ENCODE measurements at regions not wholly inside any gene's neighbourhood (a gene's known extent, or its start where the extent isn't known, plus 50 kb on each side); places are given as distances from the start of the nearest gene placed in this dataset.
"Not testable (repeated sequence)": the region's sequence is repeated elsewhere in the genome, so short reads cannot be mapped to it uniquely, and the experiment has no call there.

GRCh38 chr12:124152731-124153130 lies 142.2 kb upstream of the RFLNA start:
- Mint-ChIP-seq H3K9me3 (peaks cover 0 to 3% (median 0%) of the 10 kb centered on the region in 3 donors), H3K36me3 (no peaks in the 10 kb centered on the region), H3K4me1 (peaks cover 0 to 2% (median under 1%) of the 10 kb centered on the region in 3 donors), H3K4me3 (no peak overlapping the region), H3K27me3 (peaks cover 13% of the 10 kb centered on the region), H3K27ac (no peak overlapping the region)

DNA sequence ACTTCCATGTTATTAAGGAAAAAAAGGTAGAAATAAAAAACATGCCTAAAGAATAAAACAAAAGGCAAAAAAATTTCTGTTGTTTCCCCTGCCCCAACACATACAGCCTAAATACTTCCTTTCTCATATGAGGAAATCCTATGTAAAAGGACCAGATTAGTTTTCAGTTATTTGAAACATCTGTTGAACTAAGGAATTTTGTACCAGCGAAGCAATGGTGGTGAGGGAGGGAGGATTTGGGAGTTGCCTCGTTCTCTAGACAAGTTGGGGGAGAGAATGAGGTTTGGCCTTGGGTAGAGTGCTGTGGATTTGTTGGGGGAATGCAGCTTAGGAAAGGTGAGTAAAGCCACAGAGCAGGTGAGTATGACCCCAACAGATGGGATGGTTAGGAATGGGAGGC lies 141.5 kb upstream of the RFLNA start:
- Mint-ChIP-seq H3K36me3 (no peaks in the 10 kb centered on the region), H3K27me3 (peaks cover 18% of the 10 kb centered on the region), H3K4me1 (peaks cover 0 to 2% (median 0%) of the 10 kb centered on the region in 3 donors), H3K27ac (no peak overlapping the region), H3K9me3 (peaks cover 0 to 5% (median 2%) of the 10 kb centered on the region in 3 donors), H3K4me3 (no peak overlapping the region)

GRCh38 chr12:124157406-124157805 lies 137.5 kb upstream of the RFLNA start:
- H3K36me3 Mint-ChIP-seq: no peaks in the 10 kb centered on the region
- peaks cover 0 to 2% (median 2%) of the 10 kb centered on the region in 3 donors for H3K9me3 Mint-ChIP-seq
- H3K4me1 Mint-ChIP-seq: peaks cover 0 to 2% (median 0%) of the 10 kb centered on the region in 3 donors
- H3K27me3 Mint-ChIP-seq: peaks cover 30% of the 10 kb centered on the region
- no peak overlapping the region for H3K27ac Mint-ChIP-seq
- no peak overlapping the region for H3K4me3 Mint-ChIP-seq

DNA sequence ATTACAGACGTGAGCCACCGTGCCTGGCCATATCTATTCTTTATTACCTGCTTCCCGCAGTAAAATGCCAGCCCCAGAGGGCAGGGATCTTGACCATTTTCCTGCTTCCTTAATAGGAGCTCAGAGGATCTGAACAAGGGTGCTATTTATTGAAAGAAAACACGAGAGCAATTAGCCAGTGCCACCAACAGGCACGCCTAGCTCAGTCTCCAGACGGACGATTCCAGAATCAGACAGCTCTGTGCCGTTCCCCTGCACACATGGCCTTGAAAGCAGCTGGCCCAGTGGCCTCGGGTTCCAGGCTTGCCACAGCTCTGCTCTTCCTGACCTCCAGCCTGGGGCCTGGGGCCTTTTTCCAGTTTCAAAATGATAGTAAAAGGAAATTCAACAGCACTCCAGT lies 135.2 kb upstream of the RFLNA start:
- Mint-ChIP-seq H3K9me3 (peaks cover 0 to 12% (median 2%) of the 10 kb centered on the region in 3 donors), H3K27me3 (peaks cover 23% of the 10 kb centered on the region), H3K4me1 (peaks cover 0 to 2% (median 0%) of the 10 kb centered on the region in 3 donors), H3K4me3 (no peak overlapping the region), H3K27ac (no peak overlapping the region), H3K36me3 (peaks cover 2% of the 10 kb centered on the region)

GRCh38 chr12:124160097-124160756 lies 134.7 kb upstream of the RFLNA start:
- Mint-ChIP-seq H3K27ac (no peak overlapping the region), H3K4me1 (peaks cover 0 to 2% (median 0%) of the 10 kb centered on the region in 3 donors), H3K36me3 (peaks cover 2% of the 10 kb centered on the region), H3K9me3 (peaks cover 3 to 16% (median 4%) of the 10 kb centered on the region in 3 donors), H3K27me3 (peaks cover 23% of the 10 kb centered on the region), H3K4me3 (no peak overlapping the region)

- H3K4me3 Mint-ChIP-seq, H3K27ac Mint-ChIP-seq, H3K36me3 Mint-ChIP-seq, H3K4me1 Mint-ChIP-seq: not testable (repeated sequence)
- H3K9me3 Mint-ChIP-seq: peaks cover 5 to 17% (median 11%) of the 10 kb centered on the region in 3 donors
- peaks cover 23% of the 10 kb centered on the region for H3K27me3 Mint-ChIP-seq
These were observed 133.5 kb upstream of the RFLNA start for GRCh38 chr12:124161402-124161801.

- H3K27me3 Mint-ChIP-seq: peaks cover 19% of the 10 kb centered on the region
- H3K36me3 Mint-ChIP-seq: peaks cover 2% of the 10 kb centered on the region
- no peak overlapping the region for H3K27ac Mint-ChIP-seq
- H3K4me1 Mint-ChIP-seq: no peaks in the 10 kb centered on the region
- H3K4me3 Mint-ChIP-seq: no peak overlapping the region
- H3K9me3 Mint-ChIP-seq: peaks cover 5 to 18% (median 11%) of the 10 kb centered on the region in 3 donors
These were observed 132.5 kb upstream of the RFLNA start for GRCh38 chr12:124162151-124163110.

- Mint-ChIP-seq H3K27ac (no peak overlapping the region), H3K27me3 (no peaks in the 10 kb centered on the region), H3K36me3 (peaks cover 2% of the 10 kb centered on the region), H3K4me1 (no peaks in the 10 kb centered on the region), H3K4me3 (no peak overlapping the region), H3K9me3 (peaks cover 4 to 16% (median 11%) of the 10 kb centered on the region in 3 donors)
These were observed 129.2 kb upstream of the RFLNA start for GRCh38 chr12:124165695-124166094.

DNA sequence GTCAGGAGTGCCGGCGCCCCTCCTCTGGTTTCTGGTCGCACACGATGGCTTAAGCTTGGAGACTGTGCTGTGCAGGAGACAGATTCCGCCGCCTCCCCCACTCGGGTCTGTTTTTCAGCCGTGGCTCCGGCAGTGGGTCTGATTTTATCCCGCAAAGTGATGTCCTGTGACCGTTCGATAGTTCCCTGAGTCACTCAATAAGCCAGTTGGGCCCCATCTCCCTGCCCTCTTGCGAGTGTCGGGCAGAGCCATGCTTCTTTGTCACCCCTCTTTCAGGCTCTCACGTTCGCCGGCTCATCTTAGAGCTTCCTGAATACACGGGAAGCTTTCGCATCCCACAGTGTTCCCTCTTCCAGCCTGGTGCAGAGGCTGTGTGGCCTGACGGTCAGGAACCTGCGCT lies 127.8 kb upstream of the RFLNA start:
- Mint-ChIP-seq H3K27ac (peak overlapping the region in 1 of 3 donors; percentile 59), H3K4me1 (no peaks in the 10 kb centered on the region), H3K27me3 (peaks cover 4% of the 10 kb centered on the region), H3K4me3 (no peak overlapping the region), H3K36me3 (peaks cover 2% of the 10 kb centered on the region), H3K9me3 (peaks cover 4 to 16% (median 11%) of the 10 kb centered on the region in 3 donors)

DNA sequence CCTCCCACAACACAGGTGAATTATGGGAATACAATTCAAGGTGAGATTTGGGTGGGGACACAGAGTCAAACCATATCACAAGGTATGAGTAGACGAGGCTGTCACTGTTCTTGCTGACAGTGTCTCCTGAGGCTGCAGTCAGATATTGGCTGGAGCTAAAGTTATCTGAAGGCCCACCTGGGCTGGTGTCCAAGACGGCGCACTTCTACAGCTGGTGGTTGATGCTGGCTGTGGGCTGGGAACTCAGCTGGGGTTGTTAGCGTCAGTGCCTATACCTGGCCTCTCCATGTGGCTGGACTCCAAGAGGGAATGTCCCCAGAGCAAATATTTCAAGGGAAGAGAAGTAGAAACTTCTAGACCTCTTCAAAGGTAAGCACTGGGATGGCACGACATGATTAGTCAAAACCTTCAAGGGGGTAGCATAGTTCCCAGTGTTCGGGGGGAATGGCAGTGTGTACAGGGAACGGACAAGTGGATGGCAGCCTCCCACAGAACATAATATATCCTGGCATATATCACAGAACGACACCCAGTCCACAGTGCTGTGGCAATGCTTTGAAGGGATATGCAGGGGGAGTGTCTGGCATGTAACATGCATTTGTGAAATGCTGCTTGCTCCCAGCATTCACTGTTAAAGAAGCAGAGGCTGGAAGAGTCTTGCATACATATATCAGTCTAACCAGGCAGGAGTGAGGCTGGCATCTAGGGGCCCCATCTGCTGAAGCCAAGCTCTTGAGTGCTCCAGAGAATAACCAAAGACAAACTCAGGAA lies 126.7 kb upstream of the RFLNA start:
- Mint-ChIP-seq H3K4me1 (no peaks in the 10 kb centered on the region), H3K9me3 (peaks cover 4 to 14% (median 11%) of the 10 kb centered on the region in 3 donors), H3K27ac (no peak overlapping the region), H3K4me3 (no peak overlapping the region), H3K36me3 (peaks cover 2% of the 10 kb centered on the region), H3K27me3 (peaks cover 9% of the 10 kb centered on the region)

- Mint-ChIP-seq H3K4me3 (no peak overlapping the region), H3K4me1 (no peaks in the 10 kb centered on the region), H3K9me3 (peaks cover 4 to 11% (median 6%) of the 10 kb centered on the region in 3 donors), H3K27me3 (peaks cover 15% of the 10 kb centered on the region), H3K27ac (no peak overlapping the region), H3K36me3 (no peaks in the 10 kb centered on the region)
These were observed 125.2 kb upstream of the RFLNA start for GRCh38 chr12:124169577-124170284.

- Mint-ChIP-seq H3K36me3 (no peaks in the 10 kb centered on the region), H3K27me3 (peaks cover 19% of the 10 kb centered on the region), H3K9me3 (peaks cover 0 to 2% (median 2%) of the 10 kb centered on the region in 3 donors), H3K27ac (no peak overlapping the region), H3K4me3 (no peak overlapping the region), H3K4me1 (no peaks in the 10 kb centered on the region)
These were observed 124.1 kb upstream of the RFLNA start for GRCh38 chr12:124170760-124171159.

GRCh38 chr12:124171231-124171979 lies 123.5 kb upstream of the RFLNA start:
- Mint-ChIP-seq H3K27me3 (peaks cover 20% of the 10 kb centered on the region), H3K9me3 (peaks cover 0 to 2% (median 0%) of the 10 kb centered on the region in 3 donors), H3K27ac (no peak overlapping the region), H3K4me3 (no peak overlapping the region), H3K4me1 (no peaks in the 10 kb centered on the region), H3K36me3 (no peaks in the 10 kb centered on the region)

DNA sequence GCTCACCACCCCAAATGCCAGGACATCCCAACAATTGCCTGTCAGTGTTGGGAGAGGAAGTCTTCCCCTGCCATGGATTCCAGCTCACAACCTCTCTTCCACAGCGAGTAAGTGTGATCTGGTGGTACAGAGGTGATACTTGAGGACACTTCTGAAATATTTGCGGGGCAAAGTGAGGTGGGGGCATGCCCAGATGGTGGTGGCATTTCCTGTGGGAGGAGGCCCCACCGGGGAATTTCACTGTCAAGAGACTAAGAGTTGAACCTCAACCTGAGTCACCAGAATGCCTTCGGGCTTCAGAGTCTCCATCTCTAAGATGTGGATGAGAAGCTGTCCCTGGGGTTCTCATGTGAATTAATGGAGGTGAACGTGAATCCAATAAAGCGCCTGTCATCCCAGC lies 122.3 kb upstream of the RFLNA start:
- Mint-ChIP-seq H3K27ac (no peak overlapping the region), H3K4me1 (no peaks in the 10 kb centered on the region), H3K4me3 (no peak overlapping the region), H3K9me3 (no peaks in the 10 kb centered on the region), H3K36me3 (no peaks in the 10 kb centered on the region), H3K27me3 (peaks cover 20% of the 10 kb centered on the region)

Measured in IgD-negative memory B cell (primary cell).